ENCODE measurements at regions not wholly inside any gene's neighbourhood (a gene's known extent, or its start where the extent isn't known, plus 50 kb on each side); places are given as distances from the start of the nearest gene placed in this dataset.

DNA sequence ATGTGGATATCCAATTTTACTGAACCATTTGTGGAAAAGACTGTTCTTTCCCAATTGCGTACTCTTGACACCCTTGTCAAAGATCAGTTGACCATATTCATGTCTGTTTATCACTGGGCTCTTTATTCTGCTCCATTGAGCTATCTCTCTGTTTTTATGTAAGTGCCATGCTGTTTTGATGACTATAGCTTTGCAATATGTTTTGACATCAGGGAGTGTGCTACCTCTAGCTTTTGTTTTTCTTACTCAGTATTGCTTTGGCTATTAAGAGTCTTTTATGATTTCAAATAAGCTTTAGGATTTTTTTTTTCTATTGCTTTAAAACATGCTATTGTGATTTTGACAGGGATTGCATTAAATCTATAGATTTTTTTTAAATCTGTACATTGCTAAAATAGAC lies 194.3 kb downstream of the SNAPC1 start:
- 0% methylated on average over 1 of the region's 1 CpG for WGBS (ENCODE audit: insufficient coverage, low coverage, missing lambda C conversion rate)
- H3K27me3 ChIP-seq (ENCODE audit: control insufficient read depth in 2 of 2, insufficient read depth in 2 of 2, low read length in 2 of 2) = no peaks in the 10 kb centered on the region
- no peaks in the 10 kb centered on the region for H3K4me1 ChIP-seq (replicated peaks in 1 of 2; ENCODE audit: control insufficient read depth in 2 of 2, insufficient read depth in 2 of 2, low read length in 2 of 2)
- H3K79me2 ChIP-seq (ENCODE audit: control insufficient read depth, insufficient read depth, low read length) = no peaks in the 10 kb centered on the region
- in situ Hi-C loops (cut with MboI) (no loop called here), intact Hi-C loops (cut with micrococcal nuclease) (no loop called here)
- ChIA-PET CTCF (ENCODE audit: low intra/inter-chr PET ratio) (no interaction called here), POLR2A (no interaction called here)
- DNase-seq (ENCODE audit: extremely low read depth in 1 of 4, low spot score in 3 of 4) (no peak), ATAC-seq (no peak), FAIRE-seq (no peak)
- H3K4me3 ChIP-seq = no peak overlapping the region
- BruUV-seq (replicated peaks) = no TSS peak
- H3K9me1 ChIP-seq (ENCODE audit: control insufficient read depth, insufficient read depth, low read length) = no peaks in the 10 kb centered on the region
- H3K36me3 ChIP-seq (ENCODE audit: control insufficient read depth, insufficient read depth, low read length) = no peaks in the 10 kb centered on the region
- no peaks in the 10 kb centered on the region for H4K20me1 ChIP-seq (replicated peaks; ENCODE audit: control insufficient read depth, insufficient read depth, low read length)
- H3K9me3 ChIP-seq (replicated peaks; ENCODE audit: control insufficient read depth, insufficient read depth, low read depth, low read length) = no peaks in the 10 kb centered on the region
- no peak overlapping the region for H3K4me2 ChIP-seq (ENCODE audit: insufficient read depth, low read length)
- TF ChIP-seq ZSCAN29 (IDR thresholded peaks at IDR 0.05) = no peak
- TF ChIP-seq RBM25 (IDR thresholded peaks at IDR 0.05; ENCODE audit: low read depth, low read length, severe bottlenecking) = peak; percentile 57
- H3K9ac ChIP-seq (ENCODE audit: insufficient read depth in 1 of 2, low read depth in 2 of 2, low read length in 2 of 2) = no peak overlapping the region
- H2AFZ ChIP-seq (ENCODE audit: low read depth, low read length) = no peak overlapping the region
- no peak overlapping the region for H3K27ac ChIP-seq (ENCODE audit: extremely low read depth, low read depth, low read length)

DNA sequence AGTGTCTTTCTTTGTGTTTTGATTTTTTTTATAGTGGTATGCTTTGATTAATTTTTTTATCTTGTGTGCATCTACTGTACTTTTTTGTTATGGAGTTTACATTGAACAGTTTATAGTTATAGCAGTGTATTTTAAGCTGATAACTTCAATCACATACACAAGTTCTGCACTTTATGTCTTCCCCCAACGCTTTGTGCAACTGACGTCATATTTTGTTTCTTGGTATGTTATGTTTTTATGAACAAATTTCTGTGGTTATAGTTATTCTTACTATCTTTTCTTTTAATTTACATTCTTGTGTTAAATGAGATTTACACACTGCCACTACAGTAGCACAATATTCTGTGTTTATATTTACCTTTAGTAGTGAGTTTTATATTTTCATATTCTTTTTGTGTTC lies 197.1 kb downstream of the SNAPC1 start:
- Histone ChIP-seq H3K4me1 (replicated peaks in 1 of 2; ENCODE audit: control insufficient read depth in 2 of 2, insufficient read depth in 2 of 2, low read length in 2 of 2) (no peaks in the 10 kb centered on the region), H3K4me3 (no peak overlapping the region), H3K27ac (ENCODE audit: extremely low read depth, low read depth, low read length) (no peak overlapping the region), H3K4me2 (ENCODE audit: insufficient read depth, low read length) (no peak overlapping the region), H3K27me3 (ENCODE audit: control insufficient read depth in 2 of 2, insufficient read depth in 2 of 2, low read length in 2 of 2) (no peaks in the 10 kb centered on the region), H3K36me3 (ENCODE audit: control insufficient read depth, insufficient read depth, low read length) (no peaks in the 10 kb centered on the region), H3K9me3 (replicated peaks; ENCODE audit: control insufficient read depth, insufficient read depth, low read depth, low read length) (no peaks in the 10 kb centered on the region), H3K79me2 (ENCODE audit: control insufficient read depth, insufficient read depth, low read length) (no peaks in the 10 kb centered on the region), H3K9ac (ENCODE audit: insufficient read depth in 1 of 2, low read depth in 2 of 2, low read length in 2 of 2) (no peak overlapping the region), H3K9me1 (ENCODE audit: control insufficient read depth, insufficient read depth, low read length) (no peaks in the 10 kb centered on the region), H4K20me1 (replicated peaks; ENCODE audit: control insufficient read depth, insufficient read depth, low read length) (no peaks in the 10 kb centered on the region), H2AFZ (ENCODE audit: low read depth, low read length) (no peak overlapping the region)
- in situ Hi-C loops (cut with MboI) (no loop called here), intact Hi-C loops (cut with micrococcal nuclease) (no loop called here)
- TF ChIP-seq FOS (IDR thresholded peaks at IDR 0.05; ENCODE audit: extremely low read depth, insufficient read length) (no peak), ZNF121 (CRISPR knock-in tag; conservative IDR thresholded peaks at IDR 0.05) (no peak), ZC3H11A (IDR thresholded peaks at IDR 0.05; ENCODE audit: low read depth, low read length) (no peak), MTA3 (IDR thresholded peaks at IDR 0.05; ENCODE audit: borderline replicate concordance) (no peak), GTF2F1 (IDR thresholded peaks at IDR 0.05; ENCODE audit: low read depth, low read length) (no peak), SAFB (IDR thresholded peaks at IDR 0.05; ENCODE audit: borderline replicate concordance, low read depth, low read length) (no peak), SNRNP70 (optimal IDR thresholded peaks at IDR 0.05; ENCODE audit: low read depth, low read length) (no peak), HDAC1 (IDR thresholded peaks at IDR 0.05) (no peak), TEAD2 (tag; IDR thresholded peaks at IDR 0.05) (no peak), SRSF9 (IDR thresholded peaks at IDR 0.05; ENCODE audit: borderline replicate concordance, low read depth, low read length) (no peak), CSDE1 (IDR thresholded peaks at IDR 0.05) (no peak), ZSCAN29 (IDR thresholded peaks at IDR 0.05) (no peak), PTTG1 (tag; IDR thresholded peaks at IDR 0.05; ENCODE audit: low read depth) (no peak)
- TF ChIP-seq, protein P1, sequence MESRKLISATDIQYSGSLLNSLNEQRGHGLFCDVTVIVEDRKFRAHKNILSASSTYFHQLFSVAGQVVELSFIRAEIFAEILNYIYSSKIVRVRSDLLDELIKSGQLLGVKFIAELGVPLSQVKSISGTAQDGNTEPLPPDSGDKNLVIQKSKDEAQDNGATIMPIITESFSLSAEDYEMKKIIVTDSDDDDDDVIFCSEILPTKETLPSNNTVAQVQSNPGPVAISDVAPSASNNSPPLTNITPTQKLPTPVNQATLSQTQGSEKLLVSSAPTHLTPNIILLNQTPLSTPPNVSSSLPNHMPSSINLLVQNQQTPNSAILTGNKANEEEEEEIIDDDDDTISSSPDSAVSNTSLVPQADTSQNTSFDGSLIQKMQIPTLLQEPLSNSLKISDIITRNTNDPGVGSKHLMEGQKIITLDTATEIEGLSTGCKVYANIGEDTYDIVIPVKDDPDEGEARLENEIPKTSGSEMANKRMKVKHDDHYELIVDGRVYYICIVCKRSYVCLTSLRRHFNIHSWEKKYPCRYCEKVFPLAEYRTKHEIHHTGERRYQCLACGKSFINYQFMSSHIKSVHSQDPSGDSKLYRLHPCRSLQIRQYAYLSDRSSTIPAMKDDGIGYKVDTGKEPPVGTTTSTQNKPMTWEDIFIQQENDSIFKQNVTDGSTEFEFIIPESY (CRISPR knock-in tag; IDR thresholded peaks at IDR 0.05) = no peak
- CTCF ChIA-PET (ENCODE audit: low intra/inter-chr PET ratio) = no interaction called here
- POLR2A ChIA-PET = no interaction called here
- ATAC-seq = no peak
- no peak for FAIRE-seq
- no TSS peak for BruUV-seq (replicated peaks)
- DNase-seq (ENCODE audit: extremely low read depth in 1 of 4, low spot score in 3 of 4) = no peak
- 7% methylated on average over 2 of the region's 2 CpGs for WGBS (ENCODE audit: insufficient coverage, low coverage, missing lambda C conversion rate)
